ENCODE measurements at regions not wholly inside any gene's neighbourhood (a gene's known extent, or its start where the extent isn't known, plus 50 kb on each side); places are given as distances from the start of the nearest gene placed in this dataset.

DNA sequence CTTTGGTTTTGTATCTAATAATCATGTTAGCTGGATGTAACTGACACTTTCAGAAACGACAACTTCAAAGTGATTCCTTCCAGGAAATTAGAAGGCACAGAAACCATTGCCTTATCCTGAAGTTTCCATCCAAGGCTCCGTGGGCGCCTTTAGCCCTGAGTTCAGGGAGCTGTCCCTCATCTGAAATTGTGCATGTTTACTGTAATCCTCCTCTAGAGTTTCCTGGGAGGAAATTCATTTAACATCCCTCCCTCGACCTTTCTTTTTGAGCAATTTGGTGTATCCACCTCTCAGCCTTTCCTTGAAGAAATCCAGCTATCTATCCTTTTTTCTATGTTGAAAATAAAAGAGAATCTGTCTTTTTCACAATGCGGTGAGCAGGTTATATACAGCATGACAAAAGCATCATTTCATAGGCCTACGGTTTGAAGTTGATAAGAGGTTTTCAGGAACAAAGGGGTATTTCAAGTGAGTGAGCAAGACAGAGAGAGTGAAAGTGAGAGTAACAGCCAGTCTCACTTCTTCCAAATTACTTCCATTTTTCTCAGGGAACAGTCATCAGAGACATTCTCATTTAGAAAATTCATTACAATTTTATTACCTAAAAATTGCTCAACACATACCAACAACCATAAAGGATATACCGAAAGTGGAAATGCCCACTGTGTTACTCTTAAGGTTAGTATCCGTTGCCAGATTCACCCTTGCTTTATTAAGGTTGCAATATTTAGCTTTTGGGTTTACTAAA, 167.3 kb downstream of the MREG start:
- H3K36me3 Mint-ChIP-seq (ENCODE audit: low read depth), result no peaks in the 10 kb centered on the region
- peaks cover 5% of the 10 kb centered on the region for H3K27me3 Mint-ChIP-seq
- H3K27ac Mint-ChIP-seq, result no peak overlapping the region
- ATAC-seq, result peak; percentile 44
- DNase-seq, result no peak
- ChIA-PET POLR2A (no interaction called here), CTCF (interaction anchor here (0.6 kb wide), 1 partner anchor 29 kb away, joined by 3 read pairs; no protein-coding TSS in a partner anchor)
- peaks cover 4% of the 10 kb centered on the region for H3K4me1 Mint-ChIP-seq
- intact Hi-C loops (cut with DNase I, micrococcal nuclease), result no loop called here
- no peak overlapping the region for H3K4me3 Mint-ChIP-seq
- no peaks in the 10 kb centered on the region for H3K9me3 Mint-ChIP-seq (ENCODE audit: low read depth)

DNA sequence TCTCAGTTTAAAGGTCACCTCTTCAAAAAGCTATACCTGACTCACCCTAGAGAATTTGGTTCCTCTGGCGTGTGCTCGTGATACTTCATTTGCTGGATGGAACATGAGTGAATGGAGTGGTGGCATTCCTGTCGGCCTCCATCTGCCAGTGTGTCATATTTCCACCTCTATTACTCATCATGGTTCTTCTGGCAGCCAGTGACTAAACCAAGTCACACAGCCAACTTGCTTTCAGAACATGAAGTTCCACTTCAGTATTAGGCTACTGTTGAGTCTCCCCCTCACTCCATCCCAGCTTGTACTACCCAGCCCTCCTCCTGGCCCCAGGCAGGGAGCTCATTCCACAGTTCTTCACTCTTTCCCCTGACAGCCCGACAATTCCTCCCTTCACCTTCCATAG, 169.8 kb downstream of the MREG start:
- H3K36me3 Mint-ChIP-seq (ENCODE audit: low read depth), result no peaks in the 10 kb centered on the region
- intact Hi-C loops (cut with DNase I, micrococcal nuclease), result no loop called here
- peaks cover 5% of the 10 kb centered on the region for H3K27me3 Mint-ChIP-seq
- DNase-seq (peak; percentile 14), ATAC-seq (peak; percentile 69)
- ChIA-PET CTCF (interaction anchor here (0.6 kb wide), 1 partner anchor 888 kb away, joined by 3 read pairs; no protein-coding TSS in a partner anchor), POLR2A (no interaction called here)
- no peak overlapping the region for H3K27ac Mint-ChIP-seq
- no peak overlapping the region for H3K4me3 Mint-ChIP-seq
- no peaks in the 10 kb centered on the region for H3K9me3 Mint-ChIP-seq (ENCODE audit: low read depth)
- peaks cover 4% of the 10 kb centered on the region for H3K4me1 Mint-ChIP-seq

DNA sequence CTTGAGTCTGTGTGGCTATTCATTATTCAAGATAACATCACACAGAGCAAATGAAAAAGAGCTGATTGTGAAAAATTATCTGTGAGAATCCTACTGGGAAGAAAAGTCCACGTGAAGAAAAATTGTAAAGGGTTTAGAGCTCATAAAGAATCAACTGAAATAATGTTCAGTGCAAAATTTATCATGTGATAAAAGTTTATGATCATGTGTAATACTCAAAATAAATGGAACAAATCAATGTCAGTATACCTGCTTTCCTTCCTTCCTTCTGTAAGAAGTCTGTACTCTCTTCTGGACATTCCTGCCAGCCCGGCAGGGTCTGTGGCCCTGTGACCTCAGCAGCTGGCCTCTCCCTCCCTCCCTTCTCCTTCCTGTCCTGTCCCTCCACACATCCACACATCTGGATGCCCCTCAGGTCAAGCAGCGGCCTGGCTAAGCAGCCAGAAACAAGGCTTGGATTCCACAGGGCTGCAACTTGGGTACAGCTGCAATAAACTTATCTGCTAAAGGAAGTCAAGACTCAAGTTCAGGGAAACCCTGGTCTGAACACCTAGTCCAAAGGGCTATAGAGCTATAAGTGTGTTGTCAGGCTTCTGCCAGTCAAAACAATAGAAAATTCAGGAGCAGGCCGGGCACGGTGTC, 172.1 kb downstream of the MREG start:
- H3K4me3 Mint-ChIP-seq, result no peak overlapping the region
- intact Hi-C loops (cut with DNase I, micrococcal nuclease), result no loop called here
- no peak for DNase-seq
- peaks cover 2% of the 10 kb centered on the region for H3K27me3 Mint-ChIP-seq
- H3K9me3 Mint-ChIP-seq (ENCODE audit: low read depth), result no peaks in the 10 kb centered on the region
- ChIA-PET POLR2A (no interaction called here), CTCF (interaction anchor here (0.7 to 0.8 kb wide), 2 partner anchors 13 to 27 kb away, joined by 3 to 4 read pairs; no protein-coding TSS in a partner anchor)
- H3K4me1 Mint-ChIP-seq, result peaks cover 4% of the 10 kb centered on the region
- no peaks in the 10 kb centered on the region for H3K36me3 Mint-ChIP-seq (ENCODE audit: low read depth)
- no peak overlapping the region for H3K27ac Mint-ChIP-seq
- ATAC-seq, result no peak

DNA sequence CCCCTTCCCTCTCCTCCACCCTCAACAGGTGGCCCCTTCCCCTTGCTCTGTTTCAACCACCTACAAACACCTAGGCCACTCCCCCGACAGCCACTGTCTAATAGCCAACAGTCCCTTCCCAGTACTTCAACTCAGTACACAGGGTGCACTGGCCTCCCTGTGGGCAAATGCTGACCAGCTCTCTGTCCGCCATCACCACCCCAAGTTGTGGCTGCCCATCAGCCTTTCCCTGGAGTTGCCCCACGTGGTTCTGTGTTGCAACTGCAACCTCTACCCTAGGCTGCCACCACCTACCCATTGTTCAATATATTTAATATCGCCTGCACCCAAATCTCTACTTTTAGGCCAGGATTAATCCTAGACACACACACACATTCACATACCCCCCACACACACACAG, 173.5 kb downstream of the MREG start:
- CTCF ChIA-PET, result interaction anchor here (0.8 kb wide), 1 partner anchor 74 kb away, joined by 3 read pairs; no protein-coding TSS in a partner anchor
- no peak for DNase-seq

DNA sequence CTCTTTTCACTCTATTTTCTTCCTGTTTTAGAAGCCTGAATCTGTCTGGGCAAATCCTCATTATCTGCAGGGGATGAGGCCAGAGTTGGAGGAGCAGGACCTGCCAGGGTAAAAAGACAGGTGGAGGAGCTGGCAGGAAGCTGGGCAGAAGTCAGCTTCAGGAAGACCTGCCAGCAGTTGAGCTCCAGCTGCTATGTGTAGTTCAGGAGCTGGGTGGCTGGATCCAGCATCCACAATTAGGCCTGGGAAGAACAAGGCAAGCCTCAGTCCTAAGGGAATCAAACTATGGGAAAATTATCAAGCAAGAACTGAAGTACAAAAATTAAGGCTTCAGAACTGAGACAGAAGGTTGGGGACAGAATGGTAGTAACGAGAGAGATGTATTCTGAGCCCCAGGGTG, 174.0 kb downstream of the MREG start:
- intact Hi-C loops (cut with DNase I, micrococcal nuclease), result no loop called here
- CTCF ChIA-PET, result interaction anchor here (0.8 kb wide), 1 partner anchor 75 kb away, joined by 3 read pairs; no protein-coding TSS in a partner anchor
- Mint-ChIP-seq H3K27me3 (peaks cover 2% of the 10 kb centered on the region), H3K4me1 (no peaks in the 10 kb centered on the region), H3K9me3 (ENCODE audit: low read depth) (no peaks in the 10 kb centered on the region), H3K4me3 (no peak overlapping the region), H3K36me3 (ENCODE audit: low read depth) (no peaks in the 10 kb centered on the region), H3K27ac (no peak overlapping the region)
- DNase-seq (no peak), ATAC-seq (no peak)
- POLR2A ChIA-PET, result no interaction called here

More for the DNA sequence above, 173.5 kb downstream of the MREG start:
- H3K36me3 Mint-ChIP-seq (ENCODE audit: low read depth), result no peaks in the 10 kb centered on the region
- no peak for ATAC-seq
- H3K4me3 Mint-ChIP-seq, result no peak overlapping the region
- POLR2A ChIA-PET, result no interaction called here
- no peak overlapping the region for H3K27ac Mint-ChIP-seq
- peaks cover 2% of the 10 kb centered on the region for H3K27me3 Mint-ChIP-seq
- no peaks in the 10 kb centered on the region for H3K4me1 Mint-ChIP-seq
- intact Hi-C loops (cut with DNase I, micrococcal nuclease), result no loop called here
- H3K9me3 Mint-ChIP-seq (ENCODE audit: low read depth), result no peaks in the 10 kb centered on the region

DNA sequence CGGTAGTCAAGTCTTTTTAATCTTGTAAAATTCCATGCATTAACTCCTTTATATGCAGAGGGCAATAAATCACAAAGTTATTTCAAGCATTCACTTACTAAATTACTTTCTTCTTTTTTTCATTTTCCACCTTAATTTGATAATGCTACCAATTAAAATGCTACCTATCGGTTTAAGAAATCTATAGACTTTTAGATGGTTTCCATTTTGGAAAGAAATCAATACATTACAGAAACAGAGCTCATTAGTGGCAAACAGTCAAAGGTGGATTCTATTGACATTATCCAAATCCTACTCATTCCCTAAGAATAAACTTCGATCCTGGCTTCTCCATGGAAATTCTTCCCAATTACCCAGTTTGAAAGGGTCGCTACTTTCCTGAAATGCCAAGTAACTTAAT, 176.5 kb downstream of the MREG start:
- Mint-ChIP-seq H3K4me3 (no peak overlapping the region), H3K27me3 (peaks cover 2% of the 10 kb centered on the region), H3K27ac (no peak overlapping the region), H3K36me3 (ENCODE audit: low read depth) (no peaks in the 10 kb centered on the region), H3K9me3 (ENCODE audit: low read depth) (no peaks in the 10 kb centered on the region), H3K4me1 (no peaks in the 10 kb centered on the region)
- intact Hi-C loops (cut with DNase I, micrococcal nuclease), result no loop called here
- CTCF ChIA-PET, result interaction anchor here (0.7 kb wide), 1 partner anchor 44 kb away, joined by 3 read pairs; no protein-coding TSS in a partner anchor
- POLR2A ChIA-PET, result no interaction called here
- DNase-seq (no peak), ATAC-seq (no peak)

DNA sequence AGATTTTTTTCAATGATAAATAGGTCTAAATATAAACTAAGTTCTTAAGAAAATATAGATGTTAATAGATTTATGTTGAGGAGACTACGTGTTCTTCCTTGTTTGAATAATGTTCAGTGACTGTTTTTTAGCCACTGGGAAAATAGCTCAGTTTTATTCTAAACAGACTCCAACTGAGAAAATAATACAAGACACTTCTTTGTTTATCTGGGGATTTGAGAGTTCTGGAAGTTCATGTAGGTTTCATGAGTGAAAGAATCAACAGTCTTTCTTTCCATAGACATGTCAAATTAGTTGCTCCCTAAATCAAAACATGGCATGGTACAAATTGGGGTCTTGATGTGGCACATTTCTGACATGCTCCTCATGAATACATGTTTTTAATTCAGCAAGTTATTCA, 177.7 kb downstream of the MREG start:
- CTCF ChIA-PET, result interaction anchor here (0.6 kb wide), 2 partner anchors 262 to 395 kb away, joined by 3 read pairs; no protein-coding TSS in a partner anchor
- Mint-ChIP-seq H3K4me1 (peaks cover 4% of the 10 kb centered on the region), H3K27ac (no peak overlapping the region), H3K9me3 (ENCODE audit: low read depth) (no peaks in the 10 kb centered on the region), H3K4me3 (no peak overlapping the region), H3K27me3 (peaks cover 2% of the 10 kb centered on the region), H3K36me3 (ENCODE audit: low read depth) (no peaks in the 10 kb centered on the region)
- intact Hi-C loops (cut with DNase I, micrococcal nuclease), result no loop called here
- POLR2A ChIA-PET, result no interaction called here
- ATAC-seq, result no peak
- DNase-seq, result no peak

DNA sequence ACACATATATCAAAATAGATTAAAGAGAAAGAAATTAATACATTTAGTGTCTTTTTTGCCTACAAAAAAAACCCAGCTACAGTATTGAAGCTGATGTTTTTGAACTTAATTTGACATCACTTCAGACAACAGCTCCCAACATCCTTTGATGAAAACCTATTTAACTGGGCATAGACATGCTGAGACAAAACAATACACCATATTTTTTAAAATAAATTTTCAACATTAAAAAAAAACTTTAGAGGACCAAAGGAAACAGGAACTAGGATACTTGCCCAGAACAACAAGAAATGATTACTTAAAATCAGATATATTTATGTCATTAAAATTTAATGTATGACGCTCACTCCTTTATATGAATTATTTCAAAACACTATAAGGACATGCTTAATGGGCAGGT, 178.1 kb downstream of the MREG start:
- ATAC-seq (no peak), DNase-seq (no peak)
- Mint-ChIP-seq H3K4me1 (peaks cover 4% of the 10 kb centered on the region), H3K9me3 (ENCODE audit: low read depth) (no peaks in the 10 kb centered on the region), H3K4me3 (no peak overlapping the region), H3K27ac (no peak overlapping the region), H3K36me3 (ENCODE audit: low read depth) (no peaks in the 10 kb centered on the region), H3K27me3 (peaks cover 2% of the 10 kb centered on the region)
- intact Hi-C loops (cut with DNase I, micrococcal nuclease), result no loop called here
- POLR2A ChIA-PET, result no interaction called here
- CTCF ChIA-PET, result interaction anchor here (0.6 kb wide), 2 partner anchors 262 to 395 kb away, joined by 3 read pairs; no protein-coding TSS in a partner anchor

DNA sequence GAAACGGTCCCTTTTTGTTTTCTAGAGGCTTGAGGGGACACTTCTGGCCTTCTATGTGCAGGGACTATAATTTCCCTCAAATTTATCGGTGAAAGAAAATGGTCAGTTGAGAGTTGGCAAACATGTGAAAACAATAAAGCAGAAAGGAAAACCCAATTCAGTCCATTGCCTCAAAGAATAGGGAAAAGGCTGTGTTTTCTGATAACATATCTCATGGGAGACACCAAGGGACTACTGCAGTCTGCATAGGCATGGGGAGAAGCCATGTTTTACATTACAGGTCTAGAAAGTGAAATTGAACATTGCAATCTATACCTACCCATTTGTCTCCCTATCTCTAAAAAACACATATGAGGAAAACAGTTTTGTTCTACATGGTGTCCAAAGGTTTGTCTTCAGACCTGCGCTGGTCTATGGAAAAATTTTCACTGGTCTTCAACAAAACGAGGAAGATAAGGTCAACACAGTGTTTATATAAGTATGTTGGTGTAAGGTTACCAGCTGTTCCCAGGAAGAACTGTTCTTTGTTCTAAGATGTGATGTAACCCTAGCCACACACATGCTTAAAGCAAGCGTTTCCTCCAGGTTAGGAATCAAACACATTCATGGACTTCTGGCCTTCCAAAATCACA, 179.7 kb downstream of the MREG start:
- Mint-ChIP-seq H3K4me1 (peaks cover 6% of the 10 kb centered on the region), H3K36me3 (ENCODE audit: low read depth) (no peaks in the 10 kb centered on the region), H3K4me3 (no peak overlapping the region), H3K27ac (no peak overlapping the region), H3K27me3 (peaks cover 2% of the 10 kb centered on the region), H3K9me3 (ENCODE audit: low read depth) (no peaks in the 10 kb centered on the region)
- ChIA-PET POLR2A (no interaction called here), CTCF (interaction anchor here (0.6 to 1.5 kb wide), 2 partner anchors 97 to 304 kb away, joined by 3 to 6 read pairs; no protein-coding TSS in a partner anchor)
- intact Hi-C loops (cut with DNase I, micrococcal nuclease), result no loop called here
- no peak for ATAC-seq
- DNase-seq, result no peak

DNA sequence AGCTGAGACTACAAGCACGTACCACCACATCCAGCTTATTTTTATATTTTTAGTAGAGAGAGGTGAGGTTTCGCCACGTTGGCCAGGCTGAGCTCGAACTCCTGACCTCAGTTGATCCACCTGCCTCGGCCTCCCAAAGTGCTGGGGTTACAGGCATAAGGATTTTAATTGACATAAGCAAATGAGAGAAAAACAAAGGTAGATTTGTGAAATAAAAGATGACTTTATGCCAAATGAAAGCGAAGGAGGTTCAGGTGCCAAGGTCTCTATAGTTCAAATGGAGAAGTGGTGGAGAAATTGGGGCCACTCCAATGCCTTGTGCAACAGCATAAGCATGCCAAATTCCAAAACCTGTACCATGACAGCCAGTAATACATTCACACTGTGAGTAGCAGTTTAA, 180.6 kb downstream of the MREG start:
- intact Hi-C loops (cut with DNase I, micrococcal nuclease), result no loop called here
- DNase-seq, result no peak

DNA sequence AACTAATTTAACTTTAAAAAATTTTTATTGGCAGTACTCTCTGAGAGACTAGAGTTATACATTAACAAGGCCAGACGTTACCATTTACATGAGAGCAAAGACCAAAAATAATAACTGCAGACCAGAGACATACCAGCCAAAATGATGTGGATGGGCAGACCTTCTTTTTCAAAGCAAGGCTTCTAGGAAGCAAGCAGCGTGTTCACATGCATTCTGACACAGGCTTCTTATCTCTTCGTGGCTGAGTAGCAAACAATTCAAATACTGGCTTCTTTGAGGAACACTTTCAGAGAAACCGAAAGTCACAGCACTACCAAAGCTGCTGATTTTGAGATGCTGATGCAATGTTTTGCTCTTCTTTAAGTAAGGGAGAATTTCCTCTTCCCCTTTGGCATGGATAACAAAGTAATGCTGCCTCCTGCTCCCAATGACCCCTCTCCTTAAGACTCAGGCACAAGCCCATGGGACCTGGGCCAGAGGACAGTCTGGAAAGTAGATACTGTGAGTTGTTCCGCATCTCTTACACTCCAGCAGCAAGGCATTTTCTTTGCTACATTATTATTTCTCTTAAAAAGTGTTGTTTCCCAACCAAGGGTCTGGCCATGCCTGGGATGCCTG, 181.9 kb downstream of the MREG start:
- Mint-ChIP-seq H3K27ac (peak overlapping the region; percentile 76), H3K4me3 (no peak overlapping the region), H3K4me1 (peaks cover 9% of the 10 kb centered on the region), H3K36me3 (ENCODE audit: low read depth) (no peaks in the 10 kb centered on the region), H3K9me3 (ENCODE audit: low read depth) (no peaks in the 10 kb centered on the region), H3K27me3 (no peaks in the 10 kb centered on the region)
- CTCF ChIA-PET, result interaction anchor here (0.8 to 1.6 kb wide), 2 partner anchors 38 to 377 kb away, joined by 3 to 4 read pairs; no protein-coding TSS in a partner anchor
- ATAC-seq (peak; percentile 51), DNase-seq (no peak)
- POLR2A ChIA-PET, result no interaction called here
- intact Hi-C loops (cut with DNase I, micrococcal nuclease), result no loop called here

More for the DNA sequence above, 180.6 kb downstream of the MREG start:
- Mint-ChIP-seq H3K9me3 (ENCODE audit: low read depth) (no peaks in the 10 kb centered on the region), H3K4me3 (no peak overlapping the region), H3K27me3 (peaks cover 2% of the 10 kb centered on the region), H3K36me3 (ENCODE audit: low read depth) (no peaks in the 10 kb centered on the region), H3K27ac (no peak overlapping the region), H3K4me1 (peaks cover 9% of the 10 kb centered on the region)
- CTCF ChIA-PET, result interaction anchor here (0.6 to 1.5 kb wide), 2 partner anchors 98 to 303 kb away, joined by 3 to 6 read pairs; no protein-coding TSS in a partner anchor
- no peak for ATAC-seq
- POLR2A ChIA-PET, result no interaction called here
